Activated CD4-positive, alpha-beta memory T cell treated with anti-CD3 and anti-CD28 coated beads for 36 hours (primary cell): ENCODE measurements at regions not wholly inside any gene's neighbourhood (a gene's known extent, or its start where the extent isn't known, plus 50 kb on each side); places are given as distances from the start of the nearest gene placed in this dataset.

Experiments
- CTCF ChIA-PET: fragments of 350-600 bp; sonication (Branson Sonifier 250); formaldehyde crosslinking; loops from one replicate; lab custom pipeline; 2021; ENCODE audit warnings: antibody characterized with exemption, inconsistent platforms; lab: Charles Lee
- POLR2A ChIA-PET: fragments of 350-600 bp; sonication (Branson Sonifier 250); formaldehyde crosslinking; loops from one replicate; lab custom pipeline; 2021; ENCODE audit warnings: antibody characterized with exemption; lab: Charles Lee
- DNase-seq: peaks from one replicate; pipeline ENCODE4 v3.0.0-alpha.2; 2020
- H3K27ac Mint-ChIP-seq: one replicate; pipeline ENCODE4 v1.8.0; 2021; ENCODE audit warnings: mixed read lengths
- H3K27me3 Mint-ChIP-seq: one replicate; pipeline ENCODE4 v1.8.0; 2021; ENCODE audit warnings: mixed read lengths
- H3K36me3 Mint-ChIP-seq: one replicate; pipeline ENCODE4 v1.8.0; 2021; ENCODE audit warnings: mixed read lengths
- H3K4me1 Mint-ChIP-seq: one replicate; pipeline ENCODE4 v1.8.0; 2021; ENCODE audit warnings: low read depth, mixed read lengths
- H3K4me3 Mint-ChIP-seq: one replicate; pipeline ENCODE4 v1.8.0; 2021; ENCODE audit warnings: mild to moderate bottlenecking, mixed read lengths
- H3K9me3 Mint-ChIP-seq: one replicate; pipeline ENCODE4 v1.8.0; 2021; ENCODE audit warnings: mixed read lengths
- intact Hi-C: fragments of 100-400 bp; cut with micrococcal nuclease; formaldehyde crosslinking; loops from one replicate; pipeline ENCODE4 v1.15.1; 2023

GRCh38 chr18:25798046-25798445, 292.4 kb downstream of the SS18 start:
- intact Hi-C loops, result no loop called here
- POLR2A ChIA-PET, result no interaction called here
- Mint-ChIP-seq H3K27ac (no peak overlapping the region), H3K4me1 (no peaks in the 10 kb centered on the region), H3K27me3 (peaks cover 8% of the 10 kb centered on the region), H3K36me3 (no peaks in the 10 kb centered on the region), H3K4me3 (no peak overlapping the region), H3K9me3 (no peaks in the 10 kb centered on the region)
- CTCF ChIA-PET, result no interaction called here
- no peak for DNase-seq

DNA sequence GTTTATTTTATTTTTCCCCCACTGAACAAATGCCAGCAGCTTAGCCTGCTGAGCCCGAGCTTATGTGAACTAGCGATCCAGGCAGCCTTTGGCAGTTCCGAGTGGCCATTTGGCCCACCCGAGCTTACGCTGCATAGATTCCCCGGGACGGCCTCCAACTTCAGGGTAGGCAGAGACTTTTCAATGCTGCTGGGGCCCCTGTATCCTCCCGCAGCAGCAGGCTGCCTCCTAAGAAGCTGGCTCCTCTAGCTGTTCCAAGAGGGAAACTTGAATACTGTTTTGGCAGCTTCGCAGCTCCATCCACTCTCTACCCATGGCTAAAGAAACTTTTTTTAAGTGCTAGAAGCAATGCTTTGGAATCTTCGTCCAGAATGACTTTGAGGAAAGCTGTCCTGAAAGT, 295.2 kb downstream of the SS18 start:
- ChIA-PET CTCF (no interaction called here), POLR2A (interaction anchor here (1.6 kb wide), 1 partner anchor 10 kb away, joined by 3 read pairs; no protein-coding TSS in a partner anchor)
- no peak for DNase-seq
- no peaks in the 10 kb centered on the region for H3K27me3 Mint-ChIP-seq
- no peak overlapping the region for H3K4me3 Mint-ChIP-seq
- no peaks in the 10 kb centered on the region for H3K4me1 Mint-ChIP-seq
- H3K9me3 Mint-ChIP-seq, result peaks cover 3% of the 10 kb centered on the region
- H3K27ac Mint-ChIP-seq, result no peak overlapping the region
- intact Hi-C loops, result no loop called here
- H3K36me3 Mint-ChIP-seq, result no peaks in the 10 kb centered on the region

DNA sequence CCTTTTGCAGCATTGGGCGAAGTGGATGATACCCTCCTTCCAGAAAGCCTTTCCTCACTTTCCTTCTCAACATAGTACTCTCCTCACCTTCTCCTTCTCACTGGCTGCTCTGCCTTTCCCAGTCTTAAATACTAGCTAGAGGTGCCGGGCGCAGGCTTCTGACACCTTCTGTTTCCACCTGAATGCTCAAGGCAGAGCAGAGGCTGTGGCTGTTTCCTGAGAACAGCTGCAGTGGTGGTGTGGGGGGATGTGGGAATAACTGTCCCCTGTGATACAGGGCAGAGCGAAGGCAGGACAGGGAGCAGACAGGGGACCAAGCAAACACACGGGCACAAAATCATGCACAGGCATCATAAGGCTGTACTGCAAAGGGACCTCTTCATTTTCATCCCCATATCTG, 303.1 kb downstream of the SS18 start:
- intact Hi-C loops, result no loop called here
- POLR2A ChIA-PET, result no interaction called here

DNA sequence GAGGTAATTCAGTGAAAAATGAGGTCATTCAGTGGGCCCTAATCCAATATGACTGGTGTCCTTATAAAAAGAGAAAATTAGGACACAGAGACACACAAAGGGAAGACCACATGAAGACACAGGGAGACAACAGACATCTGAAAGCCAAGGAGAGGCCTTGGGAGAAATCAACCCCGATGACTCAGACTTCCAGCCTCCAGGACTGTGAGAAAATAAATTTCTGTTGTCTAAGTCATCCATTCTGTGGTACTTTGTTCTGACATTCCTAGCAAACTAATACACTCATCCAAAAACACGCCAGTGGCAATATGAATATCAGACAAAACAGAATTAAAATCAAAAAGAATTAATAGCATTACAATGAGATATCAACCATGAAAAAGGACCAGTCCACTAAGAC, 303.7 kb downstream of the SS18 start:
- intact Hi-C loops, result no loop called here
- H3K27ac Mint-ChIP-seq, result no peak overlapping the region
- ChIA-PET CTCF (no interaction called here), POLR2A (no interaction called here)
- H3K36me3 Mint-ChIP-seq, result no peaks in the 10 kb centered on the region
- H3K9me3 Mint-ChIP-seq, result peaks cover 3% of the 10 kb centered on the region
- H3K4me1 Mint-ChIP-seq, result no peaks in the 10 kb centered on the region
- no peak for DNase-seq
- H3K4me3 Mint-ChIP-seq, result no peak overlapping the region
- H3K27me3 Mint-ChIP-seq, result no peaks in the 10 kb centered on the region

More for the DNA sequence above, 303.1 kb downstream of the SS18 start:
- CTCF ChIA-PET, result no interaction called here
- Mint-ChIP-seq H3K27ac (no peak overlapping the region), H3K9me3 (peaks cover 3% of the 10 kb centered on the region), H3K36me3 (no peaks in the 10 kb centered on the region), H3K27me3 (no peaks in the 10 kb centered on the region), H3K4me3 (no peak overlapping the region), H3K4me1 (no peaks in the 10 kb centered on the region)
- no peak for DNase-seq

GRCh38 chr18:25780105-25780504, 310.3 kb downstream of the SS18 start:
- ChIA-PET POLR2A (no interaction called here), CTCF (no interaction called here)
- Mint-ChIP-seq H3K4me3 (no peak overlapping the region), H3K27ac (no peak overlapping the region), H3K4me1 (no peaks in the 10 kb centered on the region), H3K36me3 (no peaks in the 10 kb centered on the region), H3K27me3 (no peaks in the 10 kb centered on the region), H3K9me3 (no peaks in the 10 kb centered on the region)
- intact Hi-C loops, result no loop called here
- no peak for DNase-seq

DNA sequence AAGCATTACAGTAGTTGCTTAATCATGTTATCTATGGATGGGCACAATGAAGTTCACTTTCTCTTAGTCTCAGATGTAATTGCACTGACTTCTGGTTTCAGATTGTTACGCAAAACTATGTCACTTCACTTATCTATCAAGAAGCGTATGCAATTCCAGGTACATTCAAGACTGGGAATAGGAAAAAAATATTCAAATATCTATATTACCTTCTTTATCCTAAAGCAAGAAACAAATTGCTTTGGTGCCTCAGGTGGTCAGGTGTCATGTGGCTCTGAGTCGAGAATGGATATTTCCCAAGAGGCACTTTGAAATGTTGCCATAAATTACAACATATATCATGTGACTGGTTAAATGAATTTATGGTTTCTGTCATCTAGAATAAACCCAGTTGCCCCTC, 318.6 kb downstream of the SS18 start:
- no peak overlapping the region for H3K4me3 Mint-ChIP-seq
- POLR2A ChIA-PET, result no interaction called here
- no peaks in the 10 kb centered on the region for H3K36me3 Mint-ChIP-seq
- CTCF ChIA-PET, result no interaction called here
- no peaks in the 10 kb centered on the region for H3K9me3 Mint-ChIP-seq
- DNase-seq, result no peak
- H3K27me3 Mint-ChIP-seq, result no peaks in the 10 kb centered on the region
- H3K27ac Mint-ChIP-seq, result no peak overlapping the region
- intact Hi-C loops, result no loop called here
- H3K4me1 Mint-ChIP-seq, result no peaks in the 10 kb centered on the region

- no peaks in the 10 kb centered on the region for H3K36me3 Mint-ChIP-seq
- H3K9me3 Mint-ChIP-seq, result no peaks in the 10 kb centered on the region
- no peak overlapping the region for H3K4me3 Mint-ChIP-seq
- H3K27me3 Mint-ChIP-seq, result no peaks in the 10 kb centered on the region
- ChIA-PET POLR2A (no interaction called here), CTCF (no interaction called here)
- DNase-seq, result no peak
- H3K27ac Mint-ChIP-seq, result no peak overlapping the region
- no peaks in the 10 kb centered on the region for H3K4me1 Mint-ChIP-seq
- intact Hi-C loops, result no loop called here
These were observed 325.6 kb downstream of the SS18 start for GRCh38 chr18:25764777-25765176.

DNA sequence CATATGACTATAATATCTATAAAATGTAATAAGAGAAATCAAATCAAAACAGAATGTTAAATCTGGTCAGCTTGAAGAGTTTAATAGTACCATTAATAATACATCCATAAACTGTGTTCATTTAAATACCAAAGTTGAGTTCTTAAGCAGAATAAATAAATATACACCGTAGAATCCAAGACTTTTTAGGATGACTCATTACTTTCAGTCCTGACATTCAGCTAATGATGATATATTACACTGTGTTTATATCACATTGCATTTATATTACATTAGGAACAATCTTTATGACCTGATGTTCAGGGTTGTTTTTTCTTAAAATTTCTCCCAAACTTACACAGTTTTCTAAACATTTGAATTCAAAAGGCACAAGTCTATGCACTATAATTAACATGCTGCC, 331.3 kb downstream of the SS18 start:
- no peak for DNase-seq
- no peak overlapping the region for H3K4me3 Mint-ChIP-seq
- no peak overlapping the region for H3K27ac Mint-ChIP-seq
- H3K4me1 Mint-ChIP-seq, result no peaks in the 10 kb centered on the region
- POLR2A ChIA-PET, result no interaction called here
- H3K27me3 Mint-ChIP-seq, result no peaks in the 10 kb centered on the region
- intact Hi-C loops, result no loop called here
- CTCF ChIA-PET, result no interaction called here
- H3K9me3 Mint-ChIP-seq, result no peaks in the 10 kb centered on the region
- no peaks in the 10 kb centered on the region for H3K36me3 Mint-ChIP-seq

- Mint-ChIP-seq H3K4me3 (no peak overlapping the region), H3K9me3 (peaks cover 8% of the 10 kb centered on the region), H3K4me1 (no peaks in the 10 kb centered on the region), H3K27ac (no peak overlapping the region), H3K36me3 (no peaks in the 10 kb centered on the region), H3K27me3 (peaks cover 2% of the 10 kb centered on the region)
- intact Hi-C loops, result no loop called here
- CTCF ChIA-PET, result no interaction called here
- DNase-seq, result no peak
- POLR2A ChIA-PET, result no interaction called here
These were observed 346.7 kb downstream of the SS18 start for GRCh38 chr18:25743646-25744151.

- Mint-ChIP-seq H3K9me3 (no peaks in the 10 kb centered on the region), H3K4me3 (no peak overlapping the region), H3K36me3 (no peaks in the 10 kb centered on the region), H3K27me3 (peaks cover 2% of the 10 kb centered on the region), H3K27ac (no peak overlapping the region), H3K4me1 (no peaks in the 10 kb centered on the region)
- DNase-seq, result no peak
- intact Hi-C loops, result no loop called here
- ChIA-PET POLR2A (no interaction called here), CTCF (no interaction called here)
These were observed 351.0 kb downstream of the SS18 start for GRCh38 chr18:25739376-25739775.

- no peak overlapping the region for H3K4me3 Mint-ChIP-seq
- CTCF ChIA-PET, result no interaction called here
- H3K36me3 Mint-ChIP-seq, result no peaks in the 10 kb centered on the region
- POLR2A ChIA-PET, result no interaction called here
- H3K27ac Mint-ChIP-seq, result no peak overlapping the region
- H3K27me3 Mint-ChIP-seq, result peaks cover 2% of the 10 kb centered on the region
- H3K4me1 Mint-ChIP-seq, result no peaks in the 10 kb centered on the region
- H3K9me3 Mint-ChIP-seq, result no peaks in the 10 kb centered on the region
- DNase-seq, result no peak
- intact Hi-C loops, result no loop called here
These were observed 352.6 kb downstream of the SS18 start for GRCh38 chr18:25737710-25738311.

DNA sequence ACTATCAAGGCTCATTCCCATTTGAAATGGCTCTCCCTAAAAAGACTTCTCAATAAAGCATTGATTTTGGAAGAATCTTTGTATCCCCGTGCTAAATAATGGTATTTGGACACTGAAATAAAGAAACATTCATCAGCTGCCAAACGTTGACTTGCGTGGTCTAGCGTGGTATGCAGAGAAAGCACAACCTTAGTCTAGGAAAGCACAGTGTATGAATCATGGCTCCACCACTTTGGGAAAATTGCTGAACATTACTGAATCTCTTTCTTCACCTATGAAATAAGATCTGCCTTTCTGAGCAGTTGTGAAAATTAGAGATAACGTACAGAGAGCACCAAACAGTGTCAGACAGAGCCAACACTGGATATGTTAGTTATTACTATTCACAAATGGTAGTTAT, 353.9 kb downstream of the SS18 start:
- ChIA-PET CTCF (no interaction called here), POLR2A (no interaction called here)
- Mint-ChIP-seq H3K4me3 (no peak overlapping the region), H3K27me3 (peaks cover 2% of the 10 kb centered on the region), H3K9me3 (no peaks in the 10 kb centered on the region), H3K4me1 (no peaks in the 10 kb centered on the region), H3K27ac (no peak overlapping the region), H3K36me3 (no peaks in the 10 kb centered on the region)
- no peak for DNase-seq
- intact Hi-C loops, result no loop called here

- Mint-ChIP-seq H3K27me3 (peaks cover 1% of the 10 kb centered on the region), H3K36me3 (no peaks in the 10 kb centered on the region), H3K9me3 (peaks cover 2% of the 10 kb centered on the region), H3K27ac (no peak overlapping the region), H3K4me1 (no peaks in the 10 kb centered on the region), H3K4me3 (no peak overlapping the region)
- CTCF ChIA-PET, result no interaction called here
- DNase-seq, result no peak
- intact Hi-C loops, result no loop called here
- POLR2A ChIA-PET, result no interaction called here
These were observed 355.0 kb downstream of the SS18 start for GRCh38 chr18:25735459-25735858.
